HEK293 (cell line): ENCODE measurements at regions not wholly inside any gene's neighbourhood (a gene's known extent, or its start where the extent isn't known, plus 50 kb on each side); places are given as distances from the start of the nearest gene placed in this dataset.

ENCODE experiments used
- CTCF ChIA-PET: fragments of 350-600 bp; formaldehyde crosslinking; extraction: SDS; loops from one replicate; lab custom pipeline; 2021; ENCODE audit warnings: antibody characterized with exemption; lab: Yijun Ruan, JAX
- POLR2A ChIA-PET: fragments of 300-600 bp; formaldehyde crosslinking; extraction: SDS; loops from one replicate; lab custom pipeline; 2020; ENCODE audit warnings: antibody characterized with exemption, inconsistent platforms; lab: Yijun Ruan, JAX
- H3K27ac ChIP-seq: fragments of 200-500 bp; sonication (Bioruptor generic); 2 replicates; pipeline ENCODE4 v1.5.1; 2014; ENCODE audit warnings: low read depth, low read length, control low read depth, inconsistent platforms; ENCODE audit errors: extremely low read depth
- H3K36me3 ChIP-seq, 2 experiments: fragments of 200-500 bp in 1 of 2; sonication (Bioruptor generic) in 1 of 2; 1 replicate in 1 of 2; 2 replicates in 1 of 2; pipeline ENCODE4 v1.5.1; 2014 to 2017; ENCODE audit warnings: inconsistent platforms in 2 of 2, low read length in 2 of 2; ENCODE audit not compliant: control insufficient read depth in 2 of 2, insufficient read depth in 1 of 2
- H3K4me1 ChIP-seq: fragments of 200-500 bp; sonication (Bioruptor generic); 2 replicates; pipeline ENCODE4 v1.5.1; 2014; ENCODE audit warnings: mild to moderate bottlenecking, low read length, inconsistent platforms; ENCODE audit not compliant: control insufficient read depth, insufficient read depth
- H3K4me3 ChIP-seq: 2 replicates; pipeline ENCODE4 v1.5.1; 2011; ENCODE audit warnings: low read depth, mild to moderate bottlenecking, control low read depth, low read length, moderate library complexity
- H3K9me3 ChIP-seq: fragments of 200-500 bp; sonication (Bioruptor generic); 2 replicates; pipeline ENCODE4 v1.5.1; 2014; ENCODE audit warnings: low read depth, low read length, inconsistent platforms; ENCODE audit not compliant: control insufficient read depth, insufficient read depth
- GLI2 ChIP-seq: fragments of 450-650 bp; formaldehyde crosslinking; IDR thresholded peaks from 2 replicates; pipeline ENCODE4; 2017; ENCODE audit warnings: missing biosample characterization, missing genetic modification characterization, low read depth, borderline replicate concordance
- GLIS1 ChIP-seq: fragments of 450-650 bp; formaldehyde crosslinking; IDR thresholded peaks from 2 replicates; pipeline ENCODE4 v1.5.1; 2016; ENCODE audit warnings: missing biosample characterization, missing genetic modification characterization
- MZF1 ChIP-seq: fragments of 450-650 bp; formaldehyde crosslinking; IDR thresholded peaks from 2 replicates; pipeline ENCODE4 v1.5.1; 2017; ENCODE audit warnings: missing biosample characterization, missing genetic modification characterization, borderline replicate concordance
- TCF7L2 ChIP-seq: IDR thresholded peaks from 2 replicates; pipeline ENCODE4 v1.6.1; 2011; ENCODE audit warnings: low read depth, mild to moderate bottlenecking, inconsistent platforms, low read length, moderate library complexity, borderline replicate concordance
- ZBTB8A ChIP-seq: fragments of 450-650 bp; formaldehyde crosslinking; IDR thresholded peaks from 2 replicates; pipeline ENCODE4 v1.5.1; 2016; ENCODE audit warnings: missing biosample characterization, missing genetic modification characterization
- ZNF146 ChIP-seq: fragments of 450-650 bp; formaldehyde crosslinking; IDR thresholded peaks from 2 replicates; pipeline ENCODE4 v1.5.1; 2016; ENCODE audit warnings: missing biosample characterization, missing genetic modification characterization
- ZNF155 ChIP-seq: fragments of 450-650 bp; formaldehyde crosslinking; IDR thresholded peaks from 2 replicates; pipeline ENCODE4 v1.5.1; 2016; ENCODE audit warnings: missing biosample characterization, missing genetic modification characterization
- ZNF175 ChIP-seq: fragments of 450-650 bp; formaldehyde crosslinking; IDR thresholded peaks from 2 replicates; pipeline ENCODE4 v1.5.1; 2016; ENCODE audit warnings: missing biosample characterization, missing genetic modification characterization
- ZNF184 ChIP-seq: fragments of 450-650 bp; IDR thresholded peaks from 2 replicates; pipeline ENCODE4 v1.5.1; 2018; ENCODE audit warnings: missing biosample characterization, mild to moderate bottlenecking, missing genetic modification characterization
- ZNF311 ChIP-seq: fragments of 450-650 bp; formaldehyde crosslinking; IDR thresholded peaks from 2 replicates; pipeline ENCODE4 v1.5.1; 2017; ENCODE audit warnings: missing biosample characterization, missing genetic modification characterization, borderline replicate concordance
- ZNF335 ChIP-seq: fragments of 450-650 bp; formaldehyde crosslinking; conservative IDR thresholded peaks from 2 replicates; pipeline ENCODE4 v1.5.1; 2016; ENCODE audit warnings: missing biosample characterization, missing genetic modification characterization
- ZNF571 ChIP-seq: fragments of 450-650 bp; formaldehyde crosslinking; IDR thresholded peaks from 2 replicates; pipeline ENCODE4 v1.5.0; 2017; ENCODE audit warnings: missing biosample characterization, missing genetic modification characterization
- ZNF585B ChIP-seq: fragments of 450-650 bp; formaldehyde crosslinking; IDR thresholded peaks from 2 replicates; pipeline ENCODE4 v1.5.1; 2016; ENCODE audit warnings: missing biosample characterization, missing genetic modification characterization
- ZNF629 ChIP-seq: fragments of 450-650 bp; formaldehyde crosslinking; IDR thresholded peaks from 2 replicates; pipeline ENCODE4 v1.5.1; 2017; ENCODE audit warnings: missing biosample characterization, missing genetic modification characterization
- ZNF830 ChIP-seq: fragments of 450-650 bp; IDR thresholded peaks from 2 replicates; pipeline ENCODE4 v1.5.0; 2018; ENCODE audit warnings: missing biosample characterization, missing genetic modification characterization, low read depth, mild to moderate bottlenecking, moderate library complexity
- ZSCAN30 ChIP-seq: fragments of 450-650 bp; IDR thresholded peaks from 2 replicates; pipeline ENCODE4 v1.5.1; 2018; ENCODE audit warnings: missing biosample characterization, mild to moderate bottlenecking, missing genetic modification characterization, moderate library complexity
- TF ChIP-seq, protein P1 (sequence below): fragments of 450-650 bp; formaldehyde crosslinking; IDR thresholded peaks from 2 replicates; pipeline ENCODE4 v1.5.1; 2017; ENCODE audit warnings: missing biosample characterization, missing genetic modification characterization
- TF ChIP-seq, protein P2 (sequence below): fragments of 450-650 bp; formaldehyde crosslinking; optimal IDR thresholded peaks from 2 replicates; pipeline ENCODE3; 2016; ENCODE audit warnings: missing biosample characterization, mild to moderate bottlenecking, missing genetic modification characterization
- TF ChIP-seq, protein P3 (sequence below): fragments of 450-650 bp; formaldehyde crosslinking; IDR thresholded peaks from 2 replicates; pipeline ENCODE4 v1.5.1; 2016; ENCODE audit warnings: missing biosample characterization, missing genetic modification characterization, low read depth
- TF ChIP-seq, protein P4 (sequence below): fragments of 450-650 bp; formaldehyde crosslinking; IDR thresholded peaks from 2 replicates; pipeline ENCODE4 v1.5.1; 2016; ENCODE audit warnings: missing biosample characterization, missing genetic modification characterization

DNA sequence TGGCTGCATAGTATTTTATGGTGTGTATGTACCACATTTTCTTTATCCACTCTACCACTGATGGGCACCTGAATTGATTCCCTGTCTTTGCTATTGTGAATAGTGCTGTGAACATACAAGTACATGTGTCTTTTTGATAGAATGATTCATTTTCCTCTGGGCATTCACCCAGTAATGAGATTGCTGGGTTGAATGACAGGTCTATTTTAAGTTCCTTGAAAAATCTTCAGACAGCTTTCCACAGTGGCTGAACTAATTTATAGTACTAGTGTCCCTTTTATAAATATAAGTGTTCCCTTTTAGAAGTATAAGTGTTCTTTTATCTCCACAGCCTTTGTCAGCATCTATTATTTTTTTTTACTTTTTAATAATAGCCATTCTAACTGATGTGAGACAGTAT is 303.9 kb upstream of the EPHA4 start:
- CTCF ChIA-PET = interaction anchor here (0.6 kb wide), 1 partner anchor 1887 kb away, joined by 4 read pairs; no protein-coding TSS in a partner anchor
- no peaks in the 10 kb centered on the region for H3K9me3 ChIP-seq
- H3K36me3 ChIP-seq = no peaks in the 10 kb centered on the region
- POLR2A ChIA-PET = no interaction called here
- no peaks in the 10 kb centered on the region for H3K4me1 ChIP-seq
- TF ChIP-seq ZBTB8A (tag by site-specific recombination) (no peak), ZNF155 (tag by site-specific recombination) (no peak), GLIS1 (no peak), ZSCAN30 (tag by site-specific recombination) (no peak), ZNF335 (tag by site-specific recombination) (no peak), GLI2 (no peak), ZNF629 (tag by site-specific recombination) (no peak), ZNF571 (no peak), ZNF146 (no peak), ZNF184 (tag by site-specific recombination) (no peak), ZNF311 (no peak), ZNF175 (tag by site-specific recombination) (no peak), ZNF585B (tag by site-specific recombination) (no peak), TCF7L2 (no peak)
- TF ChIP-seq, protein P1, sequence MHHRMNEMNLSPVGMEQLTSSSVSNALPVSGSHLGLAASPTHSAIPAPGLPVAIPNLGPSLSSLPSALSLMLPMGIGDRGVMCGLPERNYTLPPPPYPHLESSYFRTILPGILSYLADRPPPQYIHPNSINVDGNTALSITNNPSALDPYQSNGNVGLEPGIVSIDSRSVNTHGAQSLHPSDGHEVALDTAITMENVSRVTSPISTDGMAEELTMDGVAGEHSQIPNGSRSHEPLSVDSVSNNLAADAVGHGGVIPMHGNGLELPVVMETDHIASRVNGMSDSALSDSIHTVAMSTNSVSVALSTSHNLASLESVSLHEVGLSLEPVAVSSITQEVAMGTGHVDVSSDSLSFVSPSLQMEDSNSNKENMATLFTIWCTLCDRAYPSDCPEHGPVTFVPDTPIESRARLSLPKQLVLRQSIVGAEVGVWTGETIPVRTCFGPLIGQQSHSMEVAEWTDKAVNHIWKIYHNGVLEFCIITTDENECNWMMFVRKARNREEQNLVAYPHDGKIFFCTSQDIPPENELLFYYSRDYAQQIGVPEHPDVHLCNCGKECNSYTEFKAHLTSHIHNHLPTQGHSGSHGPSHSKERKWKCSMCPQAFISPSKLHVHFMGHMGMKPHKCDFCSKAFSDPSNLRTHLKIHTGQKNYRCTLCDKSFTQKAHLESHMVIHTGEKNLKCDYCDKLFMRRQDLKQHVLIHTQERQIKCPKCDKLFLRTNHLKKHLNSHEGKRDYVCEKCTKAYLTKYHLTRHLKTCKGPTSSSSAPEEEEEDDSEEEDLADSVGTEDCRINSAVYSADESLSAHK = no peak
- TF ChIP-seq, protein P2, sequence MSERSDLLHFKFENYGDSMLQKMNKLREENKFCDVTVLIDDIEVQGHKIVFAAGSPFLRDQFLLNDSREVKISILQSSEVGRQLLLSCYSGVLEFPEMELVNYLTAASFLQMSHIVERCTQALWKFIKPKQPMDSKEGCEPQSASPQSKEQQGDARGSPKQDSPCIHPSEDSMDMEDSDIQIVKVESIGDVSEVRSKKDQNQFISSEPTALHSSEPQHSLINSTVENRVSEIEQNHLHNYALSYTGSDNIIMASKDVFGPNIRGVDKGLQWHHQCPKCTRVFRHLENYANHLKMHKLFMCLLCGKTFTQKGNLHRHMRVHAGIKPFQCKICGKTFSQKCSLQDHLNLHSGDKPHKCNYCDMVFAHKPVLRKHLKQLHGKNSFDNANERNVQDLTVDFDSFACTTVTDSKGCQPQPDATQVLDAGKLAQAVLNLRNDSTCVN (tag by site-specific recombination) = no peak
- TF ChIP-seq, protein P3, sequence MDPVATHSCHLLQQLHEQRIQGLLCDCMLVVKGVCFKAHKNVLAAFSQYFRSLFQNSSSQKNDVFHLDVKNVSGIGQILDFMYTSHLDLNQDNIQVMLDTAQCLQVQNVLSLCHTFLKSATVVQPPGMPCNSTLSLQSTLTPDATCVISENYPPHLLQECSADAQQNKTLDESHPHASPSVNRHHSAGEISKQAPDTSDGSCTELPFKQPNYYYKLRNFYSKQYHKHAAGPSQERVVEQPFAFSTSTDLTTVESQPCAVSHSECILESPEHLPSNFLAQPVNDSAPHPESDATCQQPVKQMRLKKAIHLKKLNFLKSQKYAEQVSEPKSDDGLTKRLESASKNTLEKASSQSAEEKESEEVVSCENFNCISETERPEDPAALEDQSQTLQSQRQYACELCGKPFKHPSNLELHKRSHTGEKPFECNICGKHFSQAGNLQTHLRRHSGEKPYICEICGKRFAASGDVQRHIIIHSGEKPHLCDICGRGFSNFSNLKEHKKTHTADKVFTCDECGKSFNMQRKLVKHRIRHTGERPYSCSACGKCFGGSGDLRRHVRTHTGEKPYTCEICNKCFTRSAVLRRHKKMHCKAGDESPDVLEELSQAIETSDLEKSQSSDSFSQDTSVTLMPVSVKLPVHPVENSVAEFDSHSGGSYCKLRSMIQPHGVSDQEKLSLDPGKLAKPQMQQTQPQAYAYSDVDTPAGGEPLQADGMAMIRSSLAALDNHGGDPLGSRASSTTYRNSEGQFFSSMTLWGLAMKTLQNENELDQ (tag by site-specific recombination) = no peak
- TF ChIP-seq, protein P4, sequence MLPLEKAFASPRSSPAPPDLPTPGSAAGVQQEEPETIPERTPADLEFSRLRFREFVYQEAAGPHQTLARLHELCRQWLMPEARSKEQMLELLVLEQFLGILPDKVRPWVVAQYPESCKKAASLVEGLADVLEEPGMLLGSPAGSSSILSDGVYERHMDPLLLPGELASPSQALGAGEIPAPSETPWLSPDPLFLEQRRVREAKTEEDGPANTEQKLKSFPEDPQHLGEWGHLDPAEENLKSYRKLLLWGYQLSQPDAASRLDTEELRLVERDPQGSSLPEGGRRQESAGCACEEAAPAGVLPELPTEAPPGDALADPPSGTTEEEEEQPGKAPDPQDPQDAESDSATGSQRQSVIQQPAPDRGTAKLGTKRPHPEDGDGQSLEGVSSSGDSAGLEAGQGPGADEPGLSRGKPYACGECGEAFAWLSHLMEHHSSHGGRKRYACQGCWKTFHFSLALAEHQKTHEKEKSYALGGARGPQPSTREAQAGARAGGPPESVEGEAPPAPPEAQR (tag by site-specific recombination) = no peak
- H3K27ac ChIP-seq = no peak overlapping the region
- H3K4me3 ChIP-seq = no peak overlapping the region

DNA sequence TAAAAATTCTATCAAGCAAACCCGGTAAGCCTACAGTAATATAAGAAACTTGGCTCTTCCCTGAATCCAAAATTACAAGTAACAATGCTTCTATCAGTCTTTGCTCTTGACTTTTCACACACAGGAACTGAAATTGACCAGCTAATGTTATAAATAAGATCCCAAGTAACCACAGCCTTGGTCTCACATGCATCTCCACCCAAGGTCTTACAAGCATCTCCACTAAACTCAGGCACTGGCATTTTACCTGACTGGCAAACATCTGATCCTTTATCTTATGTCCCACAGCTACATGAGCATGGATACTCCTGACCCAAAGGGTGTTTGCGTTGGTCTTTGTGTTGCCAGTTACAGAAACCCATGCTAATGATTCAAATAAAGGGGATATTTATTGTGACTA is 302.3 kb upstream of the EPHA4 start:
- Histone ChIP-seq H3K36me3 (no peaks in the 10 kb centered on the region), H3K4me1 (no peaks in the 10 kb centered on the region), H3K27ac (no peak overlapping the region), H3K4me3 (no peak overlapping the region), H3K9me3 (no peaks in the 10 kb centered on the region)
- ChIA-PET POLR2A (no interaction called here), CTCF (no interaction called here)
- TF ChIP-seq MZF1 (tag by site-specific recombination) = no peak
- no peak for TF ChIP-seq ZNF585B (tag by site-specific recombination)
- TF ChIP-seq ZNF830 (tag by site-specific recombination) = no peak
